ENCODE measurements at regions not wholly inside any gene's neighbourhood (a gene's known extent, or its start where the extent isn't known, plus 50 kb on each side); places are given as distances from the start of the nearest gene placed in this dataset.

DNA sequence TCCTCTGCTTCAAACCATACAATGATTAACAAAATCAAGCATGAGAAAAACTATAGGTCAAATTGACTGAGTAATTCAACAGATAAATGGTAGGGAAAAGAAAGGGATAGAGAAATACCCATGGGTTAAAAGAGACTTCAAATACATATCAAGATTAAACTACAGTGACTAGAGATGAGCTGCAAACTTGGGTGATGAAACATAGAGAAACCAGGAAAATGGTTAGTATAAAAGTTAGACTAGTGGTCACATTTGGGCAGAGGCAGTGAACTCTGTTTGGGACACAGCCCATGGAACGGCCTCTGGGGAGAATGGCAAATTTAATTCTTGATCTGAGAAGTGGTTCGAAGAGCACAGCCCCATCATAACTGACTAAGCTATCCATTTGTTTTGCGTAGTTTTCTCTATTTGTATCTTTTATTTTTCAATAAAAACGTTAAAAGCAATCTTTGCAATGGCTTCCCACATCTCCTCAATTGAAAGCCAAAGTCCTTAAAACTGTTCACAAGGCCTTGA, 99.4 kb downstream of the APIP start:
- H3K9me3 ChIP-seq (replicated peaks in 1 of 2; ENCODE audit: control insufficient read depth in 1 of 2, insufficient read depth in 1 of 2, low read length in 2 of 2) = peaks cover 3 to 14% of the 10 kb centered on the region in 2 donors
- no peak overlapping the region for H2AFZ ChIP-seq (ENCODE audit: insufficient read depth, low read depth, low read length, poor library complexity, severe bottlenecking)
- H3K36me3 ChIP-seq (replicated peaks in 1 of 2; ENCODE audit: control insufficient read depth in 1 of 2, insufficient read depth in 2 of 2, low read length in 2 of 2) = no peaks in the 10 kb centered on the region
- Mint-ChIP-seq H3K27ac (no peak overlapping the region), H3K9me3 (peaks cover 14 to 31% (median 17%) of the 10 kb centered on the region in 7 donors), H3K27me3 (ENCODE audit: low read depth in 3 of 3) (no peaks in the 10 kb centered on the region), H3K4me3 (no peak overlapping the region), H3K4me1 (no peaks in the 10 kb centered on the region), H3K36me3 (no peaks in the 10 kb centered on the region)
- H3K9ac ChIP-seq (ENCODE audit: insufficient read depth, low read length, poor library complexity, severe bottlenecking) = no peak overlapping the region
- 100% methylated on average over 2 of the region's 4 CpGs for WGBS (ENCODE audit: insufficient coverage)
- no peaks in the 10 kb centered on the region for H3K79me2 ChIP-seq (ENCODE audit: insufficient read depth, low read length)
- no peak overlapping the region for H3K4me3 ChIP-seq (replicated peaks in 1 of 3; ENCODE audit: low read depth in 2 of 3, low read length in 3 of 3)
- TF ChIP-seq CTCF (IDR thresholded peaks at IDR 0.05) = no peak
- H4K20me1 ChIP-seq (ENCODE audit: insufficient read depth, low read length) = no peaks in the 10 kb centered on the region
- intact Hi-C loops (cut with micrococcal nuclease) = no loop called here
- no peaks in the 10 kb centered on the region for H3K27me3 ChIP-seq (ENCODE audit: control insufficient read depth in 2 of 2, insufficient read depth in 2 of 2, low read length in 2 of 2)
- no peak overlapping the region for H3K27ac ChIP-seq (ENCODE audit: low read depth in 1 of 2, low read length in 2 of 2)
- DNase-seq = no peak
- H3K4me1 ChIP-seq (ENCODE audit: control insufficient read depth in 1 of 2, insufficient read depth in 2 of 2, low read length in 2 of 2) = no peaks in the 10 kb centered on the region
- no peak overlapping the region for H3K4me2 ChIP-seq (replicated peaks; ENCODE audit: extremely low read depth, low read length, poor library complexity, severe bottlenecking)

DNA sequence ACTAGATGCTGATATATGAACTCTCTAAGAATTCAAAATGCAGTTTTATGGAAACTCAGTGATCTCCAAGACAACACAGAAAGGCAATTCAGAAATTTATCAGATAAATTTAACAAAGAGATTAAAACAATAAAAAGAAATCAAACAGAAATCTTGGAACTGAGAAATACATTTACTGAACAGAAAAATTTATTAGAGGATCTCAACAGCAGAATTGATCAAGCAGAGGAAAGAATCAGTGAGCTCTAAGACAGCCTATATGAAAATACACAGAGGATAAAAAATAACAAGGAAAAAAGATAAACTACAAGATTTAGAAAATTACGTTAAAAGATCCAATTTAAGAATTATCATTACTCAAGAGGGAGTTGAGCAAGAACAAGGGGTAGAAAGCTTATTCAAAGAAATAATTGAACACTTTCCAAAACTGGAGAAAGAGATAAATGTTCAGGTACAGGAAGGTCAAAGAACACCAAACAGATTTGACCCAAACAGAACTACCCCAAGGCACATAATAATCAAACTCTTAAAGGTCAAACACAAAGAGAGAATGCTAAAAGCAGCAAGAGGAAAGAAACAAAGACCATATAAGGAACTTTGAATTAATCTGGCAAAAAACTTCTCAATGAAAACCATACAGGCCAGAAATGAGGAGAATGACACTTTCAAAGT, 103.1 kb downstream of the APIP start:
- H3K79me2 ChIP-seq (ENCODE audit: insufficient read depth, low read length) = no peaks in the 10 kb centered on the region
- Mint-ChIP-seq H3K9me3 (peaks cover 17 to 23% (median 18%) of the 10 kb centered on the region in 7 donors), H3K36me3 (no peaks in the 10 kb centered on the region), H3K4me1 (no peaks in the 10 kb centered on the region), H3K4me3 (no peak overlapping the region), H3K27ac (no peak overlapping the region), H3K27me3 (ENCODE audit: low read depth in 3 of 3) (peaks cover 0 to 2% (median 0%) of the 10 kb centered on the region in 3 donors)
- no peaks in the 10 kb centered on the region for H4K20me1 ChIP-seq (ENCODE audit: insufficient read depth, low read length)
- H3K27me3 ChIP-seq (ENCODE audit: control insufficient read depth in 2 of 2, insufficient read depth in 2 of 2, low read length in 2 of 2) = no peaks in the 10 kb centered on the region
- no peak for TF ChIP-seq CTCF (IDR thresholded peaks at IDR 0.05)
- WGBS (ENCODE audit: insufficient coverage) = no CpG with 5 or more reads among the region's 1 CpG
- no peaks in the 10 kb centered on the region for H3K4me1 ChIP-seq (ENCODE audit: control insufficient read depth in 1 of 2, insufficient read depth in 2 of 2, low read length in 2 of 2)
- intact Hi-C loops (cut with micrococcal nuclease) = no loop called here
- no peak overlapping the region for H3K4me3 ChIP-seq (replicated peaks in 1 of 3; ENCODE audit: low read depth in 2 of 3, low read length in 3 of 3)
- H3K9me3 ChIP-seq (replicated peaks in 1 of 2; ENCODE audit: control insufficient read depth in 1 of 2, insufficient read depth in 1 of 2, low read length in 2 of 2) = peaks cover 3 to 14% of the 10 kb centered on the region in 2 donors
- H3K27ac ChIP-seq (ENCODE audit: low read depth in 1 of 2, low read length in 2 of 2) = no peak overlapping the region
- H3K4me2 ChIP-seq (replicated peaks; ENCODE audit: extremely low read depth, low read length, poor library complexity, severe bottlenecking) = no peak overlapping the region
- H3K36me3 ChIP-seq (replicated peaks in 1 of 2; ENCODE audit: control insufficient read depth in 1 of 2, insufficient read depth in 2 of 2, low read length in 2 of 2) = no peaks in the 10 kb centered on the region
- no peak overlapping the region for H2AFZ ChIP-seq (ENCODE audit: insufficient read depth, low read depth, low read length, poor library complexity, severe bottlenecking)
- no peak for DNase-seq
- no peak overlapping the region for H3K9ac ChIP-seq (ENCODE audit: insufficient read depth, low read length, poor library complexity, severe bottlenecking)
